ENCODE measurements at regions not wholly inside any gene's neighbourhood (a gene's known extent, or its start where the extent isn't known, plus 50 kb on each side); places are given as distances from the start of the nearest gene placed in this dataset.

GRCh38 chr20:62545901-62546525, 70.2 kb upstream of the GATA5 start:
- DNase-seq: no peak

- no peak for DNase-seq
Observed at GRCh38 chr20:62546606-62547005, 70.8 kb upstream of the GATA5 start.

- DNase-seq: no peak
Observed at GRCh38 chr20:62547364-62547763, 71.6 kb upstream of the GATA5 start.

- DNase-seq: no peak
Observed at GRCh38 chr20:62548471-62548870, 72.7 kb upstream of the GATA5 start.

- no peak for DNase-seq
Observed at GRCh38 chr20:62549029-62549428, 73.2 kb upstream of the GATA5 start.

GRCh38 chr20:62549499-62550086, 73.8 kb upstream of the GATA5 start:
- no peak for DNase-seq

- no peak for DNase-seq
Observed at GRCh38 chr20:62550087-62550632, 74.4 kb upstream of the GATA5 start.

GRCh38 chr20:62551407-62552323, 75.9 kb upstream of the GATA5 start:
- no peak for DNase-seq

GRCh38 chr20:62552613-62553012, 76.8 kb upstream of the GATA5 start:
- no peak for DNase-seq

GRCh38 chr20:62553136-62553837, 77.5 kb upstream of the GATA5 start:
- DNase-seq: no peak

- DNase-seq: no peak
Observed at GRCh38 chr20:62553838-62554161, 78.0 kb upstream of the GATA5 start.

GRCh38 chr20:62554214-62554897, 78.6 kb upstream of the GATA5 start:
- no peak for DNase-seq

GRCh38 chr20:62554898-62555641, 79.3 kb upstream of the GATA5 start:
- no peak for DNase-seq

- DNase-seq: no peak
Observed at GRCh38 chr20:62555642-62556420, 80.0 kb upstream of the GATA5 start.

- DNase-seq: no peak
Observed at GRCh38 chr20:62557462-62557861, 81.7 kb upstream of the GATA5 start.

- no peak for DNase-seq
Observed at GRCh38 chr20:62557999-62558408, 82.2 kb upstream of the GATA5 start.

GRCh38 chr20:62558779-62559178, 83.0 kb upstream of the GATA5 start:
- no peak for DNase-seq

GRCh38 chr20:62560162-62560561, 82.1 kb upstream of the SLCO4A1 start:
- DNase-seq: no peak

GRCh38 chr20:62561182-62561581, 81.1 kb upstream of the SLCO4A1 start:
- no peak for DNase-seq

GRCh38 chr20:62561948-62562347, 80.4 kb upstream of the SLCO4A1 start:
- DNase-seq: no peak

All from right kidney (tissue), 1 donor.